ENCODE measurements at regions not wholly inside any gene's neighbourhood (a gene's known extent, or its start where the extent isn't known, plus 50 kb on each side); places are given as distances from the start of the nearest gene placed in this dataset.

DNA sequence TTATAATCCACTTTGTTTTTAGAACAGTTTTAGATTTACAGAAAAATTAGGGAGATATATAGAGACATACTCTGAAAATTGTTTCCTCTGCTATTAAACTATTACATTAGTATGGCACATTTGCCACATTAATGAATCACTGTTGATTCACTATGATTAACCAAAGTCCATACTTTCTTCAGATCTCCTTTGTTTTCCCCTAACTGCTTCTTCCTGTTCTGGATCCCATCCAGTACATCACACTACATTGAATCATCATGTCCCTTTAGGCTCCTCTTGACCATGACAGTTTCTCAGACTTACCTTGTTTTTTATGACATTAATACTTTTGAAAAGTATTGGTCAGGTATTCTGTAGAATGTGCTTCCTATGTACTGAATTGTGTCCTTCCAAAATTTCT lies 109.2 kb upstream of the EDNRA start:
- Histone ChIP-seq H3K4me1 (no peaks in the 10 kb centered on the region), H3K9me3 (no peaks in the 10 kb centered on the region), H3K27ac (no peak overlapping the region), H3K36me3 (no peaks in the 10 kb centered on the region), H3K4me3 (no peak overlapping the region), H3K27me3 (no peaks in the 10 kb centered on the region)
- intact Hi-C loops (cut with DNase I) = no loop called here
- no peak for TF ChIP-seq CTCF (IDR thresholded peaks at IDR 0.05)
- DNase-seq (ENCODE audit: low spot score in 2 of 2) = no peak

- intact Hi-C loops (cut with DNase I) = no loop called here
- Histone ChIP-seq H3K36me3 (no peaks in the 10 kb centered on the region), H3K27me3 (no peaks in the 10 kb centered on the region), H3K4me1 (no peaks in the 10 kb centered on the region), H3K27ac (no peak overlapping the region), H3K9me3 (no peaks in the 10 kb centered on the region), H3K4me3 (no peak overlapping the region)
- no peak for TF ChIP-seq CTCF (IDR thresholded peaks at IDR 0.05)
- DNase-seq (ENCODE audit: low spot score in 2 of 2) = no peak
Measured at GRCh38 chr4:147378780-147379179, 102.1 kb upstream of the EDNRA start.

DNA sequence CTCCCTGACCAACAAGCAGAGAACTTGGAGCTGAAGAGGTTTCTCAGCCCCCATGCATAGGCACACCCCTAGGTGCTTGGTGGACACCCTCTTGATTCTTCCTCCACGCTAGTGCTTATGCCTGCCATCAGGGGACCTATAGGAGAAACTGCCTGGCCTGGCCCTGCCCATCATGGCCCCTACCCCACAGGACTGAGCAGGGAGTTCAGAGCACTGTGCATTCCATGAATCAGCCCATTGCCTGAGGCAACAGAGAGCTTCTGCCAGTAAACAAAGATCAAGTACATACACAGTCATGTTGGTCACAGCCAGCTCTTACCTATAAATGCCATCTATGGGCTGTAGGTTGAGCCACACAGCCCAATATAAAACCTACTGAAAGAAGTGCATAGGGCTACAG lies 99.1 kb upstream of the EDNRA start:
- no peak overlapping the region for H3K4me3 ChIP-seq
- H3K36me3 ChIP-seq = no peaks in the 10 kb centered on the region
- no peaks in the 10 kb centered on the region for H3K27me3 ChIP-seq
- intact Hi-C loops (cut with DNase I) = no loop called here
- no peak for DNase-seq (ENCODE audit: low spot score in 2 of 2)
- TF ChIP-seq CTCF (IDR thresholded peaks at IDR 0.05) = no peak
- no peaks in the 10 kb centered on the region for H3K9me3 ChIP-seq
- no peak overlapping the region for H3K27ac ChIP-seq
- H3K4me1 ChIP-seq = no peaks in the 10 kb centered on the region

- H3K27me3 ChIP-seq = no peaks in the 10 kb centered on the region
- H3K36me3 ChIP-seq = no peaks in the 10 kb centered on the region
- no peak overlapping the region for H3K4me3 ChIP-seq
- H3K9me3 ChIP-seq = no peaks in the 10 kb centered on the region
- DNase-seq (ENCODE audit: low spot score in 2 of 2) = no peak
- H3K4me1 ChIP-seq = no peaks in the 10 kb centered on the region
- no peak overlapping the region for H3K27ac ChIP-seq
- intact Hi-C loops (cut with DNase I) = no loop called here
- no peak for TF ChIP-seq CTCF (IDR thresholded peaks at IDR 0.05)
Measured at GRCh38 chr4:147388018-147388417, 92.9 kb upstream of the EDNRA start.

DNA sequence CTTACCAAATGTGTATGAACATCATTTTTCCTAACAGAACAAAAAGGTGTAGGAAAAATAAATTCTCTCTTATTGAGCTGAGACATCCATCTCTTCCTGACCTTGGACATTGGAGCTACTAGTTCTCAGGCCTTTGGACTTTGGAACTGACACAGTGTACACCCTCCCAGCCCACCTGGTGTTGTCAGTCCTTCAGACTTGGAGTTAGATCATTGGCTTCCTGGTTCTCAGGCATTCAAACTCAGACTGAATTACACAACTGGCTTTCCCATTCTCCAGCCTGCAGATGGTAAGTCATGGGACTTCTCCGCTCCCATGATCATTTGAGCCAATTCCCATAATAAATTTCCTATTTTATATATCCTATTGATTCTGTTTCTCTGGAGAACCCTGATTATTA lies 84.8 kb upstream of the EDNRA start:
- no peak for TF ChIP-seq CTCF (IDR thresholded peaks at IDR 0.05)
- Histone ChIP-seq H3K4me3 (no peak overlapping the region), H3K27ac (no peak overlapping the region), H3K9me3 (no peaks in the 10 kb centered on the region), H3K27me3 (no peaks in the 10 kb centered on the region), H3K36me3 (no peaks in the 10 kb centered on the region), H3K4me1 (no peaks in the 10 kb centered on the region)
- intact Hi-C loops (cut with DNase I) = no loop called here
- no peak for DNase-seq (ENCODE audit: low spot score in 2 of 2)

DNA sequence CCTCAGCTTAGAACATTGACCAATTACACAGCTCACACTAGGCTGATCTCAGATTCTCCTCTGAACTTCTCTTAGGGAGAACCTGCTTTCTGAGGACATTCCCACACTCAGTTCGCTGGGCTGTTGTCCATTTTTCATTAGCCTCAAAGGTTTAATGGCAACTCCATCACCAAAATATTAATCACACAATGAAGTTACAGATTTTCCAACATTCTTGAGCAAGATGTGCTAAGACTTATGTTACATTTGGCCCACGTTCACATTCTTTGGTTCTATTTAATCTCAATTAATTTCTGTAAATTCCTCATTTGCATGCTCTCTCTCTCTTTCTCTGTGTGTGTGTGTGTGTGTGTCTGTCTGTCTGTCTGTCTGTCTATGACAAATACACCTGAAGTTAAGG lies 82.3 kb upstream of the EDNRA start:
- no peaks in the 10 kb centered on the region for H3K27me3 ChIP-seq
- no peak for TF ChIP-seq CTCF (IDR thresholded peaks at IDR 0.05)
- H3K9me3 ChIP-seq = no peaks in the 10 kb centered on the region
- H3K4me1 ChIP-seq = no peaks in the 10 kb centered on the region
- no peak for DNase-seq (ENCODE audit: low spot score in 2 of 2)
- intact Hi-C loops (cut with DNase I) = no loop called here
- no peaks in the 10 kb centered on the region for H3K36me3 ChIP-seq
- no peak overlapping the region for H3K27ac ChIP-seq
- no peak overlapping the region for H3K4me3 ChIP-seq

All from ascending aorta (tissue), 2 donors.